ENCODE measurements at regions not wholly inside any gene's neighbourhood (a gene's known extent, or its start where the extent isn't known, plus 50 kb on each side); places are given as distances from the start of the nearest gene placed in this dataset.

DNA sequence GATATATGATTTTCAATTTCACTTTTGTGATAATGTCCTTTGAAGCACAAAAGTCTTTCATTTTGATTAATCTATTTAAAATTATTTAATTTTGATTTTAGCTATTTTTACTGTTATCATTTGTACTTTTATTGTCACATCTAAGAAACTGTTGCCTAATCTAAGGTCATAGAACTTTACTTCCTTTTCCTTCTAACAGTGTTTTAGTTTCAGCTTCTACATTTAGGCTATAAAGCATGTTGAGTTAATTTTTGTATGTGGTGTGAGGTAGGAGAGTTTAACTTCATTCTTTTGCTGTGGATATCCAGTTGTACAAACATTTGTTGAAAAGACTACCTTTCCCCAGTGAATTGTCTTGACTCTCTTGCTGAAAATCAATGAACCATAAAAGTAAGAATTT is 204.5 kb downstream of the TM2D1 start:
- DNase-seq, result no peak

DNA sequence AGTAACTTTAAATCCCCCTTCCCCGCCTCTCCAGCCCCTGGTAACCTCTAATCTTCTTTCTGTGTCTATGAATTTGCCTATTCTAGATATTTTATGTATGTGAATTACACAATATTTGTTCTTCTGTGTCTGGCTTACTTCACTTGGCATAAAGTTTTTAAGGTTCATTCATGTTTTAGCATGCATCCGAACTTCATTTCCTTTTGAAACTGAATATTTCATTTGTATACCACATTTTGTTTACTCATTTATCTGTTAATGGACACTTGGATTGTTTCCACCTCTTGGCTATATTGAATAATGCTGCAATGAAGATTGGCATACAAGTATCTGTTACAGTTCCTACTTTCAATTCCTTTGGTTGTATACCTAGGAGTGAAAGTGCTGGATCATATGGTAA is 205.3 kb downstream of the TM2D1 start:
- no peak for DNase-seq

DNA sequence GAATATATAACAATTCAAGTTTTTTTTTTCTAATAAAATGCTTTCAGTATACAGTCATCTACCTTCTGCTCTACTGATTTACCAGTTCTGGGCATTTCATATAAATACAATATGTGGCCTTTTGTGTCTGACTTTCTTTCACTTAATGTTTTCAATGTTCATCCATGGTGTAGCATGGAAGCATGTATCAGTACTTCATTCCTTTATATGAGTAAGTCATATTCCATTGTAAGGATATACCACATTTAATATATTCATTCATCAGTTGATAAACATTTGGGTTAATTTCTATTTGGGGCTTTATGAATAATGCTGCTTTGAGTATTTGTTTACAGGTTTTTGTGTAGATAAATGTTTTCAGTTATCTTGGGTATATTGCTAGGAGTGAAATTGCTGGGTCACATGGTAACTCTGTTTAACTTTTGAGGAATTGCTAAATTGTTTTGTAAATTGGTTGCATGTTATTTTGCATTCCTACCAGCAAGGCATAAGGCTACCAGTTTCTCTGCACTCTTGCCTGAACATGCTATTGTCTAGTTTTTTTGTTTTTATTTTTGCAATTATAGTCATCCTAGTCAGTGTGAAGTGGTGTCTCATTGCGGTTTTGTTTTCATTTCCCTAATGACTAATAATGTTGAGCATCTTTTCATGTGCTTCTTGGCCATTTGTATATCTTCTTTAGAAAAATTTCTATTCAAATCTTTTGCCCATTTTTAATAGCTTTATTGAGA is 206.1 kb downstream of the TM2D1 start:
- DNase-seq, result no peak

DNA sequence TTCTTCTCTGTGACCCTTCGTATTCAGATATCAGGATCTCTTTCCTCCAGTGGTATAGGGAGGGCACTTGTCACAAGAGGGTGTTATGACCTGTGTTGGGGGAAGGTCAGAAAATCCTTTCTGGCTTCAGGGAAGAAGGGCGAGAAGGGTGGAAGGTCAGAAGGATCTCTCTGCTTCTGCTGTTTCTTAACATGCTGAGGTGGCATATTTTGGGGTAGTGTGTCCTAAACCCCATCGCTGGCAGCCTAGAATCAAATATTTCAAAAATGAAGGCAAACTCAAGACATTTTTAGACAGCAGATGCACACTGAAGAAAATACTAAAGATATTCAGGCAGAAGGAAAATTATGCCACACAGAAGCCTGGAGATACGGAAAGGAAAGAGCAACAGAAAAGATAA is 207.6 kb downstream of the TM2D1 start:
- no peak for DNase-seq

DNA sequence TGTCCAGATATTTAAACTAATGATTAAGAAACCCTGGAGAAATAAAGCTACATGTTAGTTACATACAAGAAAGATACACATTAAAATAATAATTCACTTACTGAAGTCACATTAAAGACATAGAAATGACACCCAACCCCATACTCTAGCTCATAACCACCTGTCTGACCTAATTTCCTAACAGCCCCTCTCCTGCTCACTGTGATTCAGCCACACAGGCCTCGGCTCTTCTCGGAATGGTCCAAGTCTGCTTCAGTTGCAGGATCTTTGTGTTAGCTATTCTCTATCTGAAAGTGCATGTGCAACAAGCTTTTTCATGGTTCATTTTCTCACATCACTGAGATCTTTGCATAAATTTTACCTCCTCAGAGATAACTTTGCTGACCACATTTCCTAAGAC is 209.8 kb downstream of the TM2D1 start:
- no peak for DNase-seq
